ENCODE measurements at regions not wholly inside any gene's neighbourhood (a gene's known extent, or its start where the extent isn't known, plus 50 kb on each side); places are given as distances from the start of the nearest gene placed in this dataset.
"Not testable (repeated sequence)": the region's sequence is repeated elsewhere in the genome, so short reads cannot be mapped to it uniquely, and the experiment has no call there.

- H3K4me1 Mint-ChIP-seq (ENCODE audit: low read depth); H3K27me3 Mint-ChIP-seq (ENCODE audit: low read depth); H3K36me3 Mint-ChIP-seq (ENCODE audit: insufficient read depth in 2 of 2); H3K9me3 Mint-ChIP-seq; H3K27ac Mint-ChIP-seq; H3K4me3 Mint-ChIP-seq; DNase-seq; ATAC-seq (replicated peaks in 1 of 2): not testable (repeated sequence)
Measured at GRCh38 chr2:187610450-187610849, 56.2 kb upstream of the TFPI start.

- ATAC-seq (replicated peaks in 1 of 2), result no peak
- Mint-ChIP-seq H3K27ac (no peak overlapping the region), H3K4me1 (ENCODE audit: low read depth) (no peaks in the 10 kb centered on the region), H3K36me3 (ENCODE audit: insufficient read depth in 2 of 2) (no peaks in the 10 kb centered on the region), H3K4me3 (no peak overlapping the region), H3K27me3 (ENCODE audit: low read depth) (no peaks in the 10 kb centered on the region), H3K9me3 (no peaks in the 10 kb centered on the region)
- no peak for DNase-seq
Measured at GRCh38 chr2:187612857-187613256, 58.6 kb upstream of the TFPI start.

GRCh38 chr2:187614756-187615155 lies 60.5 kb upstream of the TFPI start:
- Mint-ChIP-seq H3K36me3 (ENCODE audit: insufficient read depth in 2 of 2) (no peaks in the 10 kb centered on the region), H3K27me3 (ENCODE audit: low read depth) (no peaks in the 10 kb centered on the region), H3K4me3 (no peak overlapping the region), H3K4me1 (ENCODE audit: low read depth) (no peaks in the 10 kb centered on the region), H3K27ac (no peak overlapping the region), H3K9me3 (no peaks in the 10 kb centered on the region)
- no peak for ATAC-seq (replicated peaks in 1 of 2)
- no peak for DNase-seq

- Mint-ChIP-seq H3K27me3 (ENCODE audit: low read depth) (no peaks in the 10 kb centered on the region), H3K4me3 (no peak overlapping the region), H3K9me3 (no peaks in the 10 kb centered on the region), H3K27ac (no peak overlapping the region), H3K4me1 (ENCODE audit: low read depth) (no peaks in the 10 kb centered on the region), H3K36me3 (ENCODE audit: insufficient read depth in 2 of 2) (no peaks in the 10 kb centered on the region)
- DNase-seq (no peak), ATAC-seq (replicated peaks in 1 of 2) (no peak)
Measured at GRCh38 chr2:187615364-187615763, 61.1 kb upstream of the TFPI start.

GRCh38 chr2:187615902-187616301 lies 61.7 kb upstream of the TFPI start:
- no peaks in the 10 kb centered on the region for H3K4me1 Mint-ChIP-seq (ENCODE audit: low read depth)
- no peak overlapping the region for H3K4me3 Mint-ChIP-seq
- H3K27ac Mint-ChIP-seq, result no peak overlapping the region
- DNase-seq, result no peak
- ATAC-seq (replicated peaks in 1 of 2), result no peak
- no peaks in the 10 kb centered on the region for H3K27me3 Mint-ChIP-seq (ENCODE audit: low read depth)
- H3K36me3 Mint-ChIP-seq (ENCODE audit: insufficient read depth in 2 of 2), result no peaks in the 10 kb centered on the region
- no peaks in the 10 kb centered on the region for H3K9me3 Mint-ChIP-seq

GRCh38 chr2:187617120-187617519 lies 62.9 kb upstream of the TFPI start:
- no peak overlapping the region for H3K27ac Mint-ChIP-seq
- H3K27me3 Mint-ChIP-seq (ENCODE audit: low read depth), result no peaks in the 10 kb centered on the region
- H3K36me3 Mint-ChIP-seq (ENCODE audit: insufficient read depth in 2 of 2), result no peaks in the 10 kb centered on the region
- DNase-seq (no peak), ATAC-seq (replicated peaks in 1 of 2) (no peak)
- no peaks in the 10 kb centered on the region for H3K4me1 Mint-ChIP-seq (ENCODE audit: low read depth)
- H3K9me3 Mint-ChIP-seq, result no peaks in the 10 kb centered on the region
- H3K4me3 Mint-ChIP-seq, result no peak overlapping the region

- Mint-ChIP-seq H3K36me3 (ENCODE audit: insufficient read depth in 2 of 2) (no peaks in the 10 kb centered on the region), H3K27me3 (ENCODE audit: low read depth) (no peaks in the 10 kb centered on the region), H3K4me3 (no peak overlapping the region), H3K27ac (no peak overlapping the region), H3K9me3 (no peaks in the 10 kb centered on the region), H3K4me1 (ENCODE audit: low read depth) (no peaks in the 10 kb centered on the region)
- no peak for ATAC-seq (replicated peaks in 1 of 2)
- no peak for DNase-seq
Measured at GRCh38 chr2:187617905-187618304, 63.7 kb upstream of the TFPI start.

- no peak overlapping the region for H3K4me3 Mint-ChIP-seq
- no peaks in the 10 kb centered on the region for H3K36me3 Mint-ChIP-seq (ENCODE audit: insufficient read depth in 2 of 2)
- no peaks in the 10 kb centered on the region for H3K9me3 Mint-ChIP-seq
- no peaks in the 10 kb centered on the region for H3K4me1 Mint-ChIP-seq (ENCODE audit: low read depth)
- no peak overlapping the region for H3K27ac Mint-ChIP-seq
- no peaks in the 10 kb centered on the region for H3K27me3 Mint-ChIP-seq (ENCODE audit: low read depth)
- ATAC-seq (replicated peaks in 1 of 2) (no peak), DNase-seq (no peak)
Measured at GRCh38 chr2:187618813-187619212, 64.6 kb upstream of the TFPI start.

- DNase-seq (no peak), ATAC-seq (replicated peaks in 1 of 2) (no peak)
- H3K9me3 Mint-ChIP-seq, result peaks cover 3 to 6% of the 10 kb centered on the region in 2 donors
- no peaks in the 10 kb centered on the region for H3K27me3 Mint-ChIP-seq (ENCODE audit: low read depth)
- no peak overlapping the region for H3K27ac Mint-ChIP-seq
- H3K36me3 Mint-ChIP-seq (ENCODE audit: insufficient read depth in 2 of 2), result no peaks in the 10 kb centered on the region
- no peaks in the 10 kb centered on the region for H3K4me1 Mint-ChIP-seq (ENCODE audit: low read depth)
- no peak overlapping the region for H3K4me3 Mint-ChIP-seq
Measured at GRCh38 chr2:187627153-187627552, 72.9 kb upstream of the TFPI start.

- H3K4me3 Mint-ChIP-seq; H3K9me3 Mint-ChIP-seq; H3K27me3 Mint-ChIP-seq (ENCODE audit: low read depth): not testable (repeated sequence)
Measured at GRCh38 chr2:187636731-187637391, 82.6 kb upstream of the TFPI start.

GRCh38 chr2:187637392-187637740 lies 83.1 kb upstream of the TFPI start:
- not testable (repeated sequence) for DNase-seq; H3K27me3 Mint-ChIP-seq (ENCODE audit: low read depth); H3K4me3 Mint-ChIP-seq; H3K36me3 Mint-ChIP-seq (ENCODE audit: insufficient read depth in 2 of 2); H3K4me1 Mint-ChIP-seq (ENCODE audit: low read depth); ATAC-seq (replicated peaks in 1 of 2); H3K9me3 Mint-ChIP-seq; H3K27ac Mint-ChIP-seq

More at GRCh38 chr2:187636731-187637391, 82.6 kb upstream of the TFPI start:
- H3K36me3 Mint-ChIP-seq (ENCODE audit: insufficient read depth in 2 of 2); DNase-seq; H3K4me1 Mint-ChIP-seq (ENCODE audit: low read depth); H3K27ac Mint-ChIP-seq; ATAC-seq (replicated peaks in 1 of 2): not testable (repeated sequence)

GRCh38 chr2:187637771-187638170 lies 83.5 kb upstream of the TFPI start:
- not testable (repeated sequence) for H3K4me3 Mint-ChIP-seq; H3K9me3 Mint-ChIP-seq; ATAC-seq (replicated peaks in 1 of 2); H3K27me3 Mint-ChIP-seq (ENCODE audit: low read depth); DNase-seq; H3K27ac Mint-ChIP-seq; H3K36me3 Mint-ChIP-seq (ENCODE audit: insufficient read depth in 2 of 2); H3K4me1 Mint-ChIP-seq (ENCODE audit: low read depth)

GRCh38 chr2:187638840-187639239 lies 84.6 kb upstream of the TFPI start:
- H3K27me3 Mint-ChIP-seq (ENCODE audit: low read depth), result no peaks in the 10 kb centered on the region

GRCh38 chr2:187640926-187641510 lies 86.8 kb upstream of the TFPI start:
- Mint-ChIP-seq H3K4me1 (ENCODE audit: low read depth) (no peaks in the 10 kb centered on the region), H3K27me3 (ENCODE audit: low read depth) (no peaks in the 10 kb centered on the region), H3K4me3 (no peak overlapping the region), H3K27ac (no peak overlapping the region), H3K36me3 (ENCODE audit: insufficient read depth in 2 of 2) (no peaks in the 10 kb centered on the region), H3K9me3 (no peaks in the 10 kb centered on the region)
- DNase-seq, result no peak
- no peak for ATAC-seq (replicated peaks in 1 of 2)

More at GRCh38 chr2:187638840-187639239, 84.6 kb upstream of the TFPI start:
- Mint-ChIP-seq H3K4me3 (no peak overlapping the region), H3K4me1 (ENCODE audit: low read depth) (no peaks in the 10 kb centered on the region), H3K36me3 (ENCODE audit: insufficient read depth in 2 of 2) (no peaks in the 10 kb centered on the region), H3K9me3 (peaks cover 4 to 6% of the 10 kb centered on the region in 2 donors), H3K27ac (no peak overlapping the region)
- DNase-seq, result no peak
- ATAC-seq (replicated peaks in 1 of 2), result no peak
